Ureter (tissue), 1 donor: ENCODE measurements at regions not wholly inside any gene's neighbourhood (a gene's known extent, or its start where the extent isn't known, plus 50 kb on each side); places are given as distances from the start of the nearest gene placed in this dataset.
"Not testable (repeated sequence)": the region's sequence is repeated elsewhere in the genome, so short reads cannot be mapped to it uniquely, and the experiment has no call there.

Experiments used
- DNase-seq: peaks from one replicate; pipeline ENCODE4 v3.0.0-alpha.2; 2020; ENCODE audit warnings: low spot score
- donor health status: DM: yes; HTN: yes; CAD: no.

GRCh38 chr10:81218307-81218706 is 656.7 kb upstream of the NRG3 start:
- DNase-seq, result no peak

GRCh38 chr10:81219758-81220157 is 655.2 kb upstream of the NRG3 start:
- no peak for DNase-seq

GRCh38 chr10:81248886-81249285 is 626.1 kb upstream of the NRG3 start:
- DNase-seq, result no peak

- DNase-seq, result no peak
These were observed 623.4 kb upstream of the NRG3 start for GRCh38 chr10:81251457-81252115.

GRCh38 chr10:81264991-81265390 is 610.0 kb upstream of the NRG3 start:
- not testable (repeated sequence) for DNase-seq

- no peak for DNase-seq
These were observed 604.9 kb upstream of the NRG3 start for GRCh38 chr10:81270051-81270450.

- no peak for DNase-seq
These were observed 594.2 kb upstream of the NRG3 start for GRCh38 chr10:81280497-81281479.

- no peak for DNase-seq
These were observed 586.5 kb upstream of the NRG3 start for GRCh38 chr10:81288544-81288943.

- DNase-seq, result no peak
These were observed 577.7 kb upstream of the NRG3 start for GRCh38 chr10:81297292-81297691.

GRCh38 chr10:81303656-81304055 is 571.3 kb upstream of the NRG3 start:
- no peak for DNase-seq

- DNase-seq, result no peak
These were observed 567.8 kb upstream of the NRG3 start for GRCh38 chr10:81306971-81307782.

GRCh38 chr10:81309041-81309552 is 565.9 kb upstream of the NRG3 start:
- DNase-seq, result no peak

- no peak for DNase-seq
These were observed 560.5 kb upstream of the NRG3 start for GRCh38 chr10:81314471-81314870.

GRCh38 chr10:81315026-81315425 is 560.0 kb upstream of the NRG3 start:
- no peak for DNase-seq

- DNase-seq, result no peak
These were observed 527.0 kb upstream of the NRG3 start for GRCh38 chr10:81348003-81348402.

- no peak for DNase-seq
These were observed 507.9 kb upstream of the NRG3 start for GRCh38 chr10:81367132-81367531.

GRCh38 chr10:81386817-81387216 is 488.2 kb upstream of the NRG3 start:
- DNase-seq, result no peak

- no peak for DNase-seq
These were observed 471.5 kb upstream of the NRG3 start for GRCh38 chr10:81403451-81403850.

GRCh38 chr10:81405399-81405798 is 469.6 kb upstream of the NRG3 start:
- no peak for DNase-seq

GRCh38 chr10:81414038-81414437 is 461.0 kb upstream of the NRG3 start:
- DNase-seq, result no peak

- no peak for DNase-seq
These were observed 448.3 kb upstream of the NRG3 start for GRCh38 chr10:81426722-81427121.
